Skeletal muscle tissue (tissue), 3 donors: ENCODE measurements at regions not wholly inside any gene's neighbourhood (a gene's known extent, or its start where the extent isn't known, plus 50 kb on each side); places are given as distances from the start of the nearest gene placed in this dataset.
"Not testable (repeated sequence)": the region's sequence is repeated elsewhere in the genome, so short reads cannot be mapped to it uniquely, and the experiment has no call there.

Source experiments
- H3K27ac ChIP-seq: one replicate; pipeline ENCODE4 v1.7.0; 2013; ENCODE audit warnings: mild to moderate bottlenecking, low read depth, low read length, inconsistent platforms
- H3K27me3 ChIP-seq, 3 donors: one replicate each; pipeline ENCODE4 v1.7.0; 2013; ENCODE audit warnings: low read length in 3 of 3; ENCODE audit not compliant: control insufficient read depth in 3 of 3, insufficient read depth in 3 of 3
- H3K36me3 ChIP-seq, 3 donors: one replicate each; pipeline ENCODE4 v1.7.0; 2013; ENCODE audit warnings: low read length in 3 of 3; ENCODE audit not compliant: control insufficient read depth in 3 of 3, insufficient read depth in 3 of 3
- H3K4me1 ChIP-seq, 3 donors: one replicate each; pipeline ENCODE4 v1.7.0; 2013; ENCODE audit warnings: low read length in 3 of 3, mild to moderate bottlenecking in 3 of 3; ENCODE audit not compliant: control insufficient read depth in 3 of 3, insufficient read depth in 3 of 3
- H3K4me3 ChIP-seq, 3 donors: one replicate each; pipeline ENCODE4 v1.7.0; 2013; ENCODE audit warnings: low read length in 3 of 3
- H3K9ac ChIP-seq, 3 donors: one replicate each; pipeline ENCODE4 v1.7.0; 2013; ENCODE audit warnings: low read length in 3 of 3, mild to moderate bottlenecking in 3 of 3, moderate library complexity in 2 of 3, low read depth in 1 of 3
- H3K9me3 ChIP-seq, 3 donors: one replicate each; pipeline ENCODE4 v1.7.0; 2013; ENCODE audit warnings: low read length in 3 of 3; ENCODE audit not compliant: control insufficient read depth in 3 of 3
- donor health status: Osteomylitis.

DNA sequence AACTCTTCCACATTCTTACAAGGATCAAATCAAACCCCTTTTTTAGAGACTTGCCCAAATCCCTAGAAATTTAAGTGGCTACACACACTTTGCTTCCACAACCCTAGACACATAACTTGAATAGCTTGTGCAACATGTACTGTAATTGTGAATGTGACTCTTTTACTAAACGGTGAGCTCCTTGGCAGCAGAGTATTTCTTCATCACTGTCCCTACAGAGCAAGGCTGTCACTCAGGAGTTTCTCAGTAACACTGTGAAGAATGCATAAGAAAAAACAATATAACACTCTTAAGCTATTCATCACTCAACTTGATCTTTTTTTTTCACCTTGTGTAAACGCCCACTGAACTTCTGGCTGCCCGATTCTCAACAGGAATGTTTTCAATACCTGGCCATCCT lies 53.8 kb upstream of the ADAMTS18 start:
- H3K27ac ChIP-seq = no peak overlapping the region
- no peaks in the 10 kb centered on the region for H3K27me3 ChIP-seq
- H3K9me3 ChIP-seq = no peaks in the 10 kb centered on the region
- H3K4me1 ChIP-seq = no peaks in the 10 kb centered on the region
- no peak overlapping the region for H3K9ac ChIP-seq
- H3K4me3 ChIP-seq = no peak overlapping the region
- H3K36me3 ChIP-seq = no peaks in the 10 kb centered on the region

- H3K36me3 ChIP-seq = no peaks in the 10 kb centered on the region
- H3K4me3 ChIP-seq = no peak overlapping the region
- H3K9ac ChIP-seq = no peak overlapping the region
- H3K27ac ChIP-seq = no peak overlapping the region
- no peaks in the 10 kb centered on the region for H3K9me3 ChIP-seq
- no peaks in the 10 kb centered on the region for H3K4me1 ChIP-seq
- H3K27me3 ChIP-seq = no peaks in the 10 kb centered on the region
Measured at GRCh38 chr16:77491091-77491490, 56.3 kb upstream of the ADAMTS18 start.

GRCh38 chr16:77496934-77497333 lies 62.1 kb upstream of the ADAMTS18 start:
- Histone ChIP-seq H3K27me3 (no peaks in the 10 kb centered on the region), H3K9me3 (no peaks in the 10 kb centered on the region), H3K36me3 (no peaks in the 10 kb centered on the region), H3K4me1 (peaks cover 2 to 5% (median 5%) of the 10 kb centered on the region in 3 donors), H3K9ac (no peak overlapping the region), H3K27ac (no peak overlapping the region), H3K4me3 (no peak overlapping the region)

DNA sequence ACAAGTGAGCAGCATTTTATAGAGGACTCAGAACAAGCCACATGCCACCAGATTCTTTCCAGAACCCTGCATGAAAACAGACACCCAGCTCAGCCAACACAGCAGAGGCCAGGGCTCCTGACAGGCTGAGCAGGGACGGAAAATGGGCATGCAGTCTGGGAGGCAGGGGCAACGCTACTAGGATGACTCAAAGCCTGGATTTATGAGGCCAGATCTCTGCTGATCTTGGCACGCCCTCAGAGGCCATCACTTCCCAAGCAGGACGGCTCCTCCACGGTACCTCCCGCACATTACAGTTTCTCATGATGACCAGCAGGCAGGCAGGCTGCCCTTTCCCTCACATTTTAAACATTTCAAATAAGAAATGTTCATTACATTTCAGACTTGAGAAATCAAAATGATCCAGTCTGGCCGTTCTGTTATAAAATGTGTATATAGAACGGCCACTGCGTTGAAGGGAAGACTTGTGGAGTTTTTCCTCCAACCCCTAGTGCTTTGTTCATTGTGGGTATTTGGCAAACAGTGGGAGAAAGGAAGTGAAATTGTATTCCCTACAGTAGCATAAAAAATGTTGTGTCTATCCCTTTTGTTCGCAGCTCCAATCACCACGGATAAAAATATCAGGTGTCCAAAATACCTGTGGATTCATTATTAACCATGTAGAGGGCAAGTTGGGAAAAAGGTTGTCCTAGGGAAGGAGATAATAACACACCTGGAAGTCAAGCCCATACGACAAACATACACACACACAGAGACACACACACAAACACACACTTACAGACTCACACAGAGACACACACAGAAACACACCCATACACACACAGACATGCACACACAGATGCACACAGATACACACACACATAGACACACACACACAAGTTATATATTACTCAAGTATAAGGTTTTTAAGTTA lies 64.8 kb upstream of the ADAMTS18 start:
- no peaks in the 10 kb centered on the region for H3K27me3 ChIP-seq
- no peak overlapping the region for H3K27ac ChIP-seq
- H3K4me3 ChIP-seq = no peak overlapping the region
- peaks cover 2 to 5% (median 5%) of the 10 kb centered on the region in 3 donors for H3K4me1 ChIP-seq
- no peaks in the 10 kb centered on the region for H3K9me3 ChIP-seq
- no peaks in the 10 kb centered on the region for H3K36me3 ChIP-seq
- no peak overlapping the region for H3K9ac ChIP-seq

- H3K9ac ChIP-seq = no peak overlapping the region
- H3K36me3 ChIP-seq = no peaks in the 10 kb centered on the region
- no peaks in the 10 kb centered on the region for H3K27me3 ChIP-seq
- H3K4me1 ChIP-seq = peaks cover 2 to 5% (median 5%) of the 10 kb centered on the region in 3 donors
- H3K9me3 ChIP-seq = no peaks in the 10 kb centered on the region
- H3K4me3 ChIP-seq = no peak overlapping the region
- H3K27ac ChIP-seq = no peak overlapping the region
Measured at GRCh38 chr16:77500286-77500598, 65.4 kb upstream of the ADAMTS18 start.

- Histone ChIP-seq H3K27ac (no peak overlapping the region), H3K9ac (no peak overlapping the region), H3K4me1 (peaks cover 2 to 5% (median 5%) of the 10 kb centered on the region in 3 donors), H3K27me3 (no peaks in the 10 kb centered on the region), H3K4me3 (no peak overlapping the region), H3K9me3 (no peaks in the 10 kb centered on the region), H3K36me3 (no peaks in the 10 kb centered on the region)
Measured at GRCh38 chr16:77500934-77501664, 66.3 kb upstream of the ADAMTS18 start.

DNA sequence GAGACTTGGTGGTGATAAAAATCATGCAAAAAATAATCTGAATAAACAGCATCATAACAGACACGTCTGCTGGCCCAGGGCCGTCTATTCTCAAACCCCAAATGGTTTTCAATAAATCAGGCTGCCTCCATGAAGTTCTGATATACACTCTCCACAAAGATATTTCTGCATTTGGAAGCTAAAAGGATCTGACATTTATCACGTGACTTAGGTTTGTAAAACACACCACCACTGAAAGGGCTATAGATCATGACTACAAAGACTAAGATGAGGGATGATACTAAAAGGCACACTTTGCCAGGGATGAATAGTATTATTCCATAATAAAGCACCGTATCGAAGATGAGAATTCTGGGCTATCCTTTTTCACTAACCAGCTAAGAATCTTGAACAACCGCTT lies 67.6 kb upstream of the ADAMTS18 start:
- H3K27ac ChIP-seq = no peak overlapping the region
- H3K27me3 ChIP-seq = no peaks in the 10 kb centered on the region
- H3K4me3 ChIP-seq = no peak overlapping the region
- H3K9ac ChIP-seq = no peak overlapping the region
- no peaks in the 10 kb centered on the region for H3K36me3 ChIP-seq
- H3K4me1 ChIP-seq = peaks cover 2 to 5% (median 5%) of the 10 kb centered on the region in 3 donors
- H3K9me3 ChIP-seq = no peaks in the 10 kb centered on the region

DNA sequence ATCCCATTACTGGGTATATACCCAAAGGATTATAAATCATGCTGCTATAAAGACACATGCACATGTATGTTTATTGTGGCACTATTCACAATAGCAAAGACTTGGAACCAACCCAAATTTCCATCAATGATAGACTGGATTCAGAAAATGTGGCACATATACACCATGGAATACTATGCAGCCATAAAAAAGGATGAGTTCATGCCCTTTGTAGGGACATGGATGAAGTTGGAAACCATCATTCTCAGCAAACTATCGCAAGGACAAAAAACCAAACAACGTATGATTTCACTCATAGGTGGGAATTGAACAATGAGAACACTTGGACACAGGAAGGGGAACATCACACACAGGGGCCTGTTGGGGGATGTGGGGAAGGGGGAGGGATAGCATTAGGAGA lies 71.7 kb upstream of the ADAMTS18 start:
- H3K9ac ChIP-seq, H3K36me3 ChIP-seq, H3K27ac ChIP-seq, H3K9me3 ChIP-seq, H3K4me3 ChIP-seq, H3K27me3 ChIP-seq, H3K4me1 ChIP-seq: not testable (repeated sequence)

GRCh38 chr16:77509051-77509450 lies 74.2 kb upstream of the ADAMTS18 start:
- Histone ChIP-seq H3K4me1 (no peaks in the 10 kb centered on the region), H3K36me3 (no peaks in the 10 kb centered on the region), H3K9me3 (peaks cover 0 to 2% (median 0%) of the 10 kb centered on the region in 3 donors), H3K27ac (no peak overlapping the region), H3K4me3 (no peak overlapping the region), H3K27me3 (no peaks in the 10 kb centered on the region), H3K9ac (no peak overlapping the region)

DNA sequence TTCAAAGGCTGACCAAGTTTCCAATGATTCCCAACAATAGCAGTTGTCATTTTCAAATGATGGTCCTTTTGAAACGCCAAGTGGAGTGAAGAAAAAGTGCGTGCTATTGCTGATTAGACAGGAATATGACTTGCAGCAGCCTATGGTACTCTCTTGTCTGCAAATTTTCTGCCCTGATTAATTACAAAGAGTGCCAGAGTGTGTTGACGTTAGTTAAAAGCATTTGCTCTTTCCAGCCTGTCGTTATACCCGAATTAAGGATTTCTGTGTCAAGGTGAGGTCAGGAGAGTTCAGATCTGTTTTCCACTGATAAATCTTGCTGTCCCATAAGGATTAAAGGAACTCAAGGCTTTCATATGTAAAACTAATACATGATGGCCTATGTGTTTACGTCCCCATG lies 75.0 kb upstream of the ADAMTS18 start:
- no peaks in the 10 kb centered on the region for H3K27me3 ChIP-seq
- no peaks in the 10 kb centered on the region for H3K36me3 ChIP-seq
- no peak overlapping the region for H3K4me3 ChIP-seq
- H3K9ac ChIP-seq = no peak overlapping the region
- peaks cover 0 to 2% (median 0%) of the 10 kb centered on the region in 3 donors for H3K9me3 ChIP-seq
- no peaks in the 10 kb centered on the region for H3K4me1 ChIP-seq
- H3K27ac ChIP-seq = no peak overlapping the region
